SK-N-MC (cell line): ENCODE measurements at regions not wholly inside any gene's neighbourhood (a gene's known extent, or its start where the extent isn't known, plus 50 kb on each side); places are given as distances from the start of the nearest gene placed in this dataset.

Experiments
- EZH2 ChIP-seq: fragments of 200-600 bp; sonication (generic); IDR thresholded peaks from one replicate; pipeline ENCODE4 v1.6.1; 2017; ENCODE audit warnings: antibody characterized with exemption
- FOXP2 ChIP-seq: optimal IDR thresholded peaks from 2 replicates; pipeline ENCODE3; 2011; ENCODE audit warnings: mild to moderate bottlenecking, moderate library complexity; ENCODE audit not compliant: insufficient read depth; ENCODE audit errors: extremely low read length, control extremely low read depth
- POLR2AphosphoS5 ChIP-seq: IDR thresholded peaks from 2 replicates; pipeline ENCODE4 v1.6.1; 2012; ENCODE audit warnings: mild to moderate bottlenecking, low read depth, low read length, borderline replicate concordance

DNA sequence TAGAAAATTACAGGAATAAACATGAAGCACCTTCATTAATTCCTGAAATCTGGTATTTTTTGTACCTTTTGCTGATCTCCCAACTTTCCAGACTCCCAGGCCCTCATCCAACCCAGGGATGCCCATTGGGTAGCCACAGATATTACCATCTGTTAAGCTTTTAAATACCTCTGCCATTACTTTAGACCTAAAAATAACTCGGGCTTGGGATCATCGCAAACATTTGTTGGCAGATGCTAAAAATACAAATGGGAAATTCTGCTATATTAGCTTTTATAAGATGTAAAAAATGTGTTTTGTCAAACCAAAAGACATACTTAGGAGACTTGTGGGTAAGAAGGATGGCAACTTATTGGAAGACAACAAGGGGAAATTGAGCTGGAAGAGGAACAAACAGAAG lies 376.1 kb downstream of the CENPW start:
- TF ChIP-seq POLR2AphosphoS5 (no peak), EZH2 (no peak), FOXP2 (no peak)
